Keratinocyte (primary cell): ENCODE measurements at regions not wholly inside any gene's neighbourhood (a gene's known extent, or its start where the extent isn't known, plus 50 kb on each side); places are given as distances from the start of the nearest gene placed in this dataset.

ENCODE experiments used
- DNase-seq: peaks from one replicate; pipeline ENCODE4 v3.0.0-alpha.2; 2011; ENCODE audit warnings: low read depth, missing footprints, low spot score
- FAIRE-seq: peaks from 2 replicates; lab custom pipeline; 2011; peaks lifted over from hg19 to GRCh38; lab: Jason Lieb, UNC
- H2AFZ ChIP-seq: 2 replicates; pipeline ENCODE4 v1.6.0; 2012; ENCODE audit warnings: low read length, control low read depth, inconsistent platforms; ENCODE audit not compliant: control insufficient read depth
- H3K27ac ChIP-seq: 2 replicates; pipeline ENCODE4 v1.5.1; 2011; ENCODE audit warnings: low read length; ENCODE audit not compliant: control insufficient read depth, insufficient read depth
- H3K27me3 ChIP-seq: 3 replicates; pipeline ENCODE4 v1.6.0; 2011; ENCODE audit warnings: low read length; ENCODE audit not compliant: control insufficient read depth, insufficient read depth; ENCODE audit errors: extremely low read depth
- H3K36me3 ChIP-seq, 2 experiments: 2 replicates in 1 of 2; 3 replicates in 1 of 2; pipeline ENCODE4 v1.5.1; 2011; ENCODE audit warnings: low read length in 2 of 2, mild to moderate bottlenecking in 1 of 2; ENCODE audit not compliant: control insufficient read depth in 2 of 2, insufficient read depth in 2 of 2; ENCODE audit errors: extremely low read depth in 1 of 2
- H3K4me1 ChIP-seq: 3 replicates; pipeline ENCODE4 v1.5.1; 2011; ENCODE audit warnings: low read length; ENCODE audit not compliant: control insufficient read depth, insufficient read depth; ENCODE audit errors: extremely low read depth
- H3K4me2 ChIP-seq: 3 replicates; pipeline ENCODE4 v1.6.0; 2011; ENCODE audit warnings: low read depth, low read length; ENCODE audit not compliant: control insufficient read depth, insufficient read depth; ENCODE audit errors: extremely low read depth
- H3K4me3 ChIP-seq, 3 experiments: fragments of 200-600 bp in 1 of 3; sonication (generic) in 1 of 3; 2 replicates in 2 of 3; 3 replicates in 1 of 3; pipeline ENCODE4 v1.5.1; 2011 to 2016; ENCODE audit warnings: low read length in 3 of 3, mild to moderate bottlenecking in 3 of 3, control low read depth in 2 of 3, inconsistent platforms in 1 of 3, low read depth in 1 of 3, mixed read lengths in 1 of 3, mixed run types in 1 of 3, moderate library complexity in 1 of 3; ENCODE audit not compliant: control insufficient read depth in 2 of 3, insufficient read depth in 2 of 3; ENCODE audit errors: extremely low read depth in 1 of 3
- H3K79me2 ChIP-seq: 2 replicates; pipeline ENCODE4 v1.6.0; 2012; ENCODE audit warnings: low read length; ENCODE audit not compliant: control insufficient read depth, insufficient read depth
- H3K9ac ChIP-seq: 3 replicates; pipeline ENCODE4 v1.6.0; 2011; ENCODE audit warnings: low read length; ENCODE audit not compliant: control insufficient read depth, insufficient read depth; ENCODE audit errors: extremely low read depth
- H3K9me1 ChIP-seq: 3 replicates; pipeline ENCODE4 v1.6.0; 2011; ENCODE audit warnings: low read length; ENCODE audit not compliant: control insufficient read depth, insufficient read depth; ENCODE audit errors: extremely low read depth
- H3K9me3 ChIP-seq: 2 replicates; pipeline ENCODE4 v1.5.1; 2012; ENCODE audit warnings: low read depth, low read length; ENCODE audit not compliant: control insufficient read depth
- H4K20me1 ChIP-seq: 3 replicates; pipeline ENCODE4 v1.6.0; 2011; ENCODE audit warnings: low read length; ENCODE audit not compliant: control insufficient read depth, insufficient read depth; ENCODE audit errors: extremely low read depth
- EZH2 ChIP-seq: IDR thresholded peaks from one replicate; pipeline ENCODE4 v1.6.1; 2012; ENCODE audit warnings: inconsistent platforms, mild to moderate bottlenecking, low read length, moderate library complexity
- dilution Hi-C: fragments of 300-500 bp; cut with MboI; formaldehyde crosslinking; loops from one replicate; pipeline ENCODE4 v1.7.0; 2020; ENCODE audit warnings: low sequenced_read_pairs; ENCODE audit not compliant: extremely low pct_ligation_motif_present
- TF ChIP-seq, protein P1 (sequence below), 3 experiments: IDR thresholded peaks in 1 of 3; conservative IDR thresholded peaks in 1 of 3; optimal IDR thresholded peaks in 1 of 3; 2 replicates in 2 of 3; 3 replicates in 1 of 3; pipeline versions ENCODE3 to v1.5.1; 2011; ENCODE audit warnings: low read length in 3 of 3, mild to moderate bottlenecking in 3 of 3, moderate library complexity in 2 of 3, control low read depth in 1 of 3, inconsistent platforms in 1 of 3; ENCODE audit not compliant: insufficient read depth in 2 of 3; ENCODE audit errors: extremely low read depth in 1 of 3

DNA sequence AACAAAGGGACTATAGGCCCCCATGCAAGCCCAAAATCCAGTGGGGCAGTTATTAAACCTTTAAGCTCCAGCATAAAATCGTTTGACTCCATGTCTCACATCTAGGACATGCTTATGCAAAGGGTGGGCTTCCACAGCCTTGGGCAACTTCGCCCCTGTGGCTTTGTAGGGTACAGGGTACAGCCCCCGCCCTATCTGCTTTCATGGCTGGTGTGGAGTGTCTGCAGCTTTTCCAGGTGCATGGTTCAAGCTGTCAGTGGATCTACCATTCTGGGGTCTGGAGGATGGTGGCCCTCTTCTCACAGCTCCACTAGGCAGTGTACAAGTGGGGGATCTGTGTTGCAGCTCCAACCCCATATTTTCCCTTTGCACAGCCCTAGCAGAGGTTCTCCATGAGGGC, 559.8 kb upstream of the TECRL start:
- no peaks in the 10 kb centered on the region for H3K79me2 ChIP-seq
- no peak overlapping the region for H3K9ac ChIP-seq
- dilution Hi-C loops, result no loop called here
- H4K20me1 ChIP-seq, result no peaks in the 10 kb centered on the region
- H3K4me3 ChIP-seq, result no peak overlapping the region
- H3K9me1 ChIP-seq, result no peaks in the 10 kb centered on the region
- TF ChIP-seq EZH2, result no peak
- TF ChIP-seq, protein P1, sequence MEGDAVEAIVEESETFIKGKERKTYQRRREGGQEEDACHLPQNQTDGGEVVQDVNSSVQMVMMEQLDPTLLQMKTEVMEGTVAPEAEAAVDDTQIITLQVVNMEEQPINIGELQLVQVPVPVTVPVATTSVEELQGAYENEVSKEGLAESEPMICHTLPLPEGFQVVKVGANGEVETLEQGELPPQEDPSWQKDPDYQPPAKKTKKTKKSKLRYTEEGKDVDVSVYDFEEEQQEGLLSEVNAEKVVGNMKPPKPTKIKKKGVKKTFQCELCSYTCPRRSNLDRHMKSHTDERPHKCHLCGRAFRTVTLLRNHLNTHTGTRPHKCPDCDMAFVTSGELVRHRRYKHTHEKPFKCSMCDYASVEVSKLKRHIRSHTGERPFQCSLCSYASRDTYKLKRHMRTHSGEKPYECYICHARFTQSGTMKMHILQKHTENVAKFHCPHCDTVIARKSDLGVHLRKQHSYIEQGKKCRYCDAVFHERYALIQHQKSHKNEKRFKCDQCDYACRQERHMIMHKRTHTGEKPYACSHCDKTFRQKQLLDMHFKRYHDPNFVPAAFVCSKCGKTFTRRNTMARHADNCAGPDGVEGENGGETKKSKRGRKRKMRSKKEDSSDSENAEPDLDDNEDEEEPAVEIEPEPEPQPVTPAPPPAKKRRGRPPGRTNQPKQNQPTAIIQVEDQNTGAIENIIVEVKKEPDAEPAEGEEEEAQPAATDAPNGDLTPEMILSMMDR (optimal IDR thresholded peaks at IDR 0.05 in 1 of 3, IDR thresholded peaks at IDR 0.05 in 1 of 3, conservative IDR thresholded peaks at IDR 0.05 in 1 of 3; ENCODE audit: extremely low read depth in 1 of 3, insufficient read depth in 2 of 3, low read length in 3 of 3), result no peak
- no peak overlapping the region for H2AFZ ChIP-seq
- H3K9me3 ChIP-seq, result no peaks in the 10 kb centered on the region
- no peaks in the 10 kb centered on the region for H3K36me3 ChIP-seq
- no peaks in the 10 kb centered on the region for H3K4me1 ChIP-seq
- no peak for FAIRE-seq
- no peak for DNase-seq
- H3K4me2 ChIP-seq, result no peak overlapping the region
- no peak overlapping the region for H3K27ac ChIP-seq
- H3K27me3 ChIP-seq, result no peaks in the 10 kb centered on the region

DNA sequence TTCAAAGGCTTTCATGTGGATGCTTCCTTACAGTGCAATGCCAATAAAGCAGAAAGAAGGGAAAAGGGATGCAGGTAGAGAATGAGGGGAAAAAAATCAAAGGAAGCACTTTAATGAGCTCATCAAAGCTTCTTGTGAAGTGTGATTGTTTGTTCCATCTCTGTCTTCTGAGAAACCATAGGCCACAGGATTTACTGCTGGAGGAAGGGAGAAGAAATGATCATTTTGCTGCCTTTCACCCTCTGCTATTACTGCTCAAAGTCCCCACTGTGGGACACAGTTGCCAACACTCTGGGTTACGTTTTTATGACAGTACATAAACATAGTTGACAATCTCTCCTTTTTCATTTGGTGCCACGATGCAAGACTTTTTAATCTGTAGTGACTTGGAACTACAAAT, 558.0 kb upstream of the TECRL start:
- Histone ChIP-seq H3K4me3 (no peak overlapping the region), H3K4me1 (no peaks in the 10 kb centered on the region), H3K27ac (no peak overlapping the region), H3K79me2 (no peaks in the 10 kb centered on the region), H4K20me1 (no peaks in the 10 kb centered on the region), H2AFZ (no peak overlapping the region), H3K4me2 (no peak overlapping the region), H3K9ac (no peak overlapping the region), H3K9me1 (no peaks in the 10 kb centered on the region), H3K27me3 (no peaks in the 10 kb centered on the region), H3K36me3 (no peaks in the 10 kb centered on the region), H3K9me3 (no peaks in the 10 kb centered on the region)
- dilution Hi-C loops, result no loop called here
- no peak for TF ChIP-seq EZH2
- TF ChIP-seq, protein P1 (optimal IDR thresholded peaks at IDR 0.05 in 1 of 3, IDR thresholded peaks at IDR 0.05 in 1 of 3, conservative IDR thresholded peaks at IDR 0.05 in 1 of 3; ENCODE audit: extremely low read depth in 1 of 3, insufficient read depth in 2 of 3, low read length in 3 of 3), result no peak
- FAIRE-seq, result no peak
- DNase-seq, result no peak
